GM13977 (cell line): ENCODE measurements at regions not wholly inside any gene's neighbourhood (a gene's known extent, or its start where the extent isn't known, plus 50 kb on each side); places are given as distances from the start of the nearest gene placed in this dataset.
"Not testable (repeated sequence)": the region's sequence is repeated elsewhere in the genome, so short reads cannot be mapped to it uniquely, and the experiment has no call there.

Experiments used
- DNase-seq: peaks from one replicate; pipeline ENCODE4 v3.0.0; 2012; ENCODE audit warnings: low spot score
- CTCF ChIP-seq: IDR thresholded peaks from 2 replicates; pipeline ENCODE4 v1.5.1; 2012; ENCODE audit warnings: mild to moderate bottlenecking, control low read depth; ENCODE audit not compliant: insufficient read depth; ENCODE audit errors: extremely low read depth, missing control alignments
- in situ Hi-C: fragments of 300-500 bp; cut with MboI; formaldehyde crosslinking; loops from one replicate; pipeline ENCODE4 v1.12.0; 2022; ENCODE audit warnings: low sequenced_read_pairs, low pct_unique_long_range_greater_than_20kb, mixed read lengths, inconsistent platforms; ENCODE audit not compliant: unreplicated experiment

DNA sequence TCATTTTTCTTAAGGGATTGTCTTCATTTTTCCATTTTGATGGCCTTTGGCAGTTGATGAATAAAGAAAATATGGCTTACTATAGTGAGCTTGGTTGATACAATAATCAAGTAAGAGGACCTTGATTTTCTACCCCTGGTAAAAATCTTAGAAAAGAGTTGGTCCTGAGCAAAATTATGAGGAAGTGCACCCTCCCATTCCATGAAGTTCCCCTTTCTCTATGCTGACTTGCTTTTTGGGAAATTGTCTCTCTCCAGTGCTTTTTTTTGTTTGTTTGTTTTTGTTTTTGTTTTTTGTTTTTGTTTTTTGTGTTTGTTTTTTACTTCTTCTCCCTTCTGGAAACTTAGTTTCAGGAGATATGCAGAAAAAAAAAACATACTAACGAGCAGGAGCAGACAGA, 449.2 kb upstream of the ACTBL2 start:
- in situ Hi-C loops: no loop called here
- no peak for DNase-seq
- no peak for TF ChIP-seq CTCF

DNA sequence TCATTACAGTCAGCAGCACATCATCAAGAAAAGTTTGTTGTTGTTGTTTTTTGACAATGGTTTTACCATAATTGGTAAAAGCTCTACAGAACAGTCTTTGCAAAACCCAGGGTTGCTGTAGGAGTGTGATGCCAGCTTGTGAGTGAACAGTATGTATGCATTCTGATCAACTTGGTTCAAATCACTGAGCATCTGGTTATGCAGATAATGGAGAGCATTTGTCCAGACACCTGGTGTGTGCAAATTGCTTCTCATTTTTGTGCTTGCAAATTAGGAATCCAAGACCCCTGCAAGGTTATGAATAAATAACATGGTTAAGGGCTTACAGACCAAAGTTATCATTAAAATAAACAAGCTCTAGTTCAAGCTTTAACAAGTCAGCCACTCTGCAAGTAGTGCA, 448.7 kb upstream of the ACTBL2 start:
- no peak for DNase-seq
- TF ChIP-seq CTCF: no peak
- in situ Hi-C loops: no loop called here

DNA sequence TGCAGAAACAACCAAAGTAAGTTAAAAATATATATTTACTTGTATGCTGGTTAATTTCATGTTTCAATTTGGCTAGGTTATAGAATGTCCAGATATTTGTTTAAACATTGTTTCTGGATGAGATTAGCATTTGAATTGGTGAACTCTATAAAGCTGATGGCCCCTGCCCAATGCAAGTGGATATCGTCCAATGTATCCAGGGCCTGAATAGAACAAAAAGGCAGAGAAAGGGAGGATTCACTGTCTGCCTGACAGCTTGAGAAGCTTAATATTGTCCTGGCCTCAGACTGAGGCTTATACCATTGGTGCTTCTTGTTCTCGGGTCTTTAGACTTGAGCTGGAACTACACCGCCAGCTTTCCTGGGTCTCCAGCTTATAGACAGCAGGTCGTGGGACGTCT, 446.7 kb upstream of the ACTBL2 start:
- in situ Hi-C loops: no loop called here
- DNase-seq: no peak
- no peak for TF ChIP-seq CTCF

- in situ Hi-C loops, DNase-seq: not testable (repeated sequence)
These were observed 440.5 kb upstream of the ACTBL2 start for GRCh38 chr5:57923094-57923493.

- no peak for DNase-seq
- no peak for TF ChIP-seq CTCF
- in situ Hi-C loops: no loop called here
These were observed 434.4 kb upstream of the ACTBL2 start for GRCh38 chr5:57917004-57917403.

DNA sequence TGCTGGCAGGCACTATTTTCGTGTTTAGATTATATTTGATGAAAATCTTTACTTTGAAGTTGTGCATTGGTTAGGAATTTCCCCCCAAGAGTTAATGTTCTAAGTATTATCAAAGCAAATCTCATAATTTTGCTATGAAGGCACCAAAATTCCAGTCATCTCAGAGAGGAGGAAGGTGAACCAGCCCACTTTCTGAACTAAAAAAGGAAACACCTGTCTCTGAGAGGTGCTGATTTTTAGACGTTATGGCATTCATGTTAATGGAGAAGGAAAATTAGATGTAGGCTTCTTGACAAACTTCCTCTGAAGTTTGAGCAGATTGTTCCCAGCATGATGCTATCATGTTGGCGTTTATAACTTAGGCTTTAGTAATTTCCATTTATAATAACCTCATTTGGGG, 432.9 kb upstream of the ACTBL2 start:
- no peak for DNase-seq
- in situ Hi-C loops: no loop called here
- no peak for TF ChIP-seq CTCF

DNA sequence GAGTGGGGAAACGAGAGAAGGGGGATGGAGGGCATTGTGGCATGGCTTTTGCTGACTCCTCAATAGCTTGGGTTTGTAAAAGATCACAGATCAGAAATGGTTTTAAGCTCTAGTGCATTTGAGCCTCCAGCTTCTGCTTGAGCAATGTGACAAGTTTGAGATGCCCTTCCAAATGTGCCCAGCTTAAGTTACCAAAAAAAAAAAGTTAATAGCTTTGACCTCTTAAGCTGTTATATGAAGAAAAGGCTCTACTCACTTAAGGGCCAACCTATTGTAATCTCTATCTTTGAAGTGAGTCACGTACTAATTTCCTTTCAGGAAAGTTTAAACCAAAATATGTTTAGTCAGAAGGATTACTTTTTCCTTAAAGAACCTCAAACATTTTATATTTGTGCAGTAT, 428.8 kb upstream of the ACTBL2 start:
- TF ChIP-seq CTCF: no peak
- no peak for DNase-seq
- in situ Hi-C loops: no loop called here
